CD4-positive, alpha-beta T cell (primary cell): ENCODE measurements at regions not wholly inside any gene's neighbourhood (a gene's known extent, or its start where the extent isn't known, plus 50 kb on each side); places are given as distances from the start of the nearest gene placed in this dataset.

Source experiments
- ATAC-seq: fragments of 200-7000 bp; cut with Tn5 transposase; one replicate; pipeline ENCODE4 v1.10.0; 2022; ENCODE audit warnings: mild to moderate bottlenecking; ENCODE audit not compliant: poor library complexity
- CTCF ChIA-PET: fragments of 350-600 bp; sonication (Branson Sonifier 250); formaldehyde crosslinking; loops from one replicate; lab custom pipeline; 2021; ENCODE audit warnings: antibody characterized with exemption, inconsistent platforms; lab: Charles Lee
- POLR2A ChIA-PET: fragments of 350-600 bp; sonication (Branson Sonifier 250); formaldehyde crosslinking; loops from one replicate; lab custom pipeline; 2021; ENCODE audit warnings: antibody characterized with exemption, inconsistent platforms; lab: Charles Lee
- DNase-seq, 14 experiments: peaks; one replicate each; pipeline ENCODE4 v3.0.0-alpha.2; 2013 to 2020; ENCODE audit warnings: mixed read lengths in 2 of 14
- H3K27ac ChIP-seq, 2 donors: one replicate each; pipeline versions ENCODE4 v1.5.1 to v1.7.0; 2013; ENCODE audit warnings: low read length in 2 of 2, low read depth in 1 of 2, mild to moderate bottlenecking in 1 of 2
- H3K27me3 ChIP-seq, 2 experiments: 1 replicate in 1 of 2; 2 replicates in 1 of 2; pipeline versions ENCODE4 v1.6.1 to v1.7.0; 2013; ENCODE audit warnings: low read length in 2 of 2, control low read depth in 1 of 2, mild to moderate bottlenecking in 1 of 2, moderate library complexity in 1 of 2; ENCODE audit not compliant: insufficient read depth in 2 of 2, control insufficient read depth in 1 of 2
- H3K36me3 ChIP-seq: one replicate; pipeline ENCODE4 v1.6.1; 2013; ENCODE audit warnings: low read length, control low read depth; ENCODE audit not compliant: insufficient read depth
- H3K4me1 ChIP-seq: one replicate; pipeline ENCODE4 v1.6.1; 2013; ENCODE audit warnings: low read length, control low read depth; ENCODE audit not compliant: insufficient read depth
- H3K4me3 ChIP-seq: one replicate; pipeline ENCODE4 v1.5.1; 2013; ENCODE audit warnings: mild to moderate bottlenecking, low read length, moderate library complexity
- H3K9me3 ChIP-seq, 2 experiments: 1 replicate in 1 of 2; 2 replicates in 1 of 2; pipeline versions ENCODE4 v1.6.1 to v1.7.0; 2013; ENCODE audit warnings: low read length in 2 of 2, mild to moderate bottlenecking in 2 of 2, control low read depth in 1 of 2, moderate library complexity in 1 of 2; ENCODE audit not compliant: control insufficient read depth in 1 of 2, insufficient read depth in 1 of 2
- H3K27ac Mint-ChIP-seq: one replicate; pipeline ENCODE4 v1.8.0; 2020; ENCODE audit warnings: mixed read lengths
- H3K27me3 Mint-ChIP-seq: one replicate; pipeline ENCODE4 v1.8.0; 2021; ENCODE audit warnings: mixed read lengths
- H3K36me3 Mint-ChIP-seq: one replicate; pipeline ENCODE4 v1.8.0; 2021; ENCODE audit warnings: low read depth, mixed read lengths
- H3K4me1 Mint-ChIP-seq: one replicate; pipeline ENCODE4 v1.8.0; 2021; ENCODE audit warnings: low read depth, mixed read lengths
- H3K4me3 Mint-ChIP-seq: one replicate; pipeline ENCODE4 v1.8.0; 2020; ENCODE audit warnings: mild to moderate bottlenecking, mixed read lengths
- H3K9me3 Mint-ChIP-seq: one replicate; pipeline ENCODE4 v1.8.0; 2020; ENCODE audit warnings: mixed read lengths
- intact Hi-C, 2 experiments: fragments of 100-400 bp; cut with DNase I in 1 of 2; cut with micrococcal nuclease in 1 of 2; formaldehyde crosslinking; loops; one replicate each; pipeline versions ENCODE4 v1.15.1 to v1.9.0; 2023 to 2025; cut with DNase I, micrococcal nuclease
- TF ChIP-seq, protein P1 (sequence below): fragments of 200-600 bp; IDR thresholded peaks from one replicate; pipeline ENCODE4 v1.8.0; 2022; ENCODE audit warnings: antibody characterized with exemption, mild to moderate bottlenecking

DNA sequence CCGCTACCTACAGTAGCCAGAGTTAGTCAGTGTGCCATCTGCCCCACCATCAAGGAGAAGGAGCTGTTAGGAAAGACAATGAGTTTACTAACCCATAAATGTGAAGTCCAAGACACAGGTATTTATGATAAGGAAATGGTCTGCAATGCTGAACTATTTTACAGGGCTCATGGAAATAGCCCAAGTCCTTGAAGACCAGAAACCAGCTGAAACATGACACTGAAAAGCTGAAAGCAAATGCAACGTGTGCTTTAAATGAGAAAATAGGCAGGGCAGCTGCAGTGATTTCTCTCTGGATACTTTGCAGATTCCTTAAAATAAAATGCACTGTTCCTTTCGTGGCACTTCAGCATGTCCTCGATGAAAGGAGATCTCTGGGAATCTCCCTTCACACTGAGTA, 256.4 kb upstream of the TCF4 start:
- Histone ChIP-seq H3K9me3 (peaks cover 0 to 16% of the 10 kb centered on the region in 2 experiments), H3K4me3 (no peak overlapping the region), H3K4me1 (no peaks in the 10 kb centered on the region), H3K27me3 (no peaks in the 10 kb centered on the region), H3K27ac (no peak overlapping the region), H3K36me3 (no peaks in the 10 kb centered on the region)
- POLR2A ChIA-PET: no interaction called here
- no peaks in the 10 kb centered on the region for H3K27me3 Mint-ChIP-seq
- TF ChIP-seq, protein P1, sequence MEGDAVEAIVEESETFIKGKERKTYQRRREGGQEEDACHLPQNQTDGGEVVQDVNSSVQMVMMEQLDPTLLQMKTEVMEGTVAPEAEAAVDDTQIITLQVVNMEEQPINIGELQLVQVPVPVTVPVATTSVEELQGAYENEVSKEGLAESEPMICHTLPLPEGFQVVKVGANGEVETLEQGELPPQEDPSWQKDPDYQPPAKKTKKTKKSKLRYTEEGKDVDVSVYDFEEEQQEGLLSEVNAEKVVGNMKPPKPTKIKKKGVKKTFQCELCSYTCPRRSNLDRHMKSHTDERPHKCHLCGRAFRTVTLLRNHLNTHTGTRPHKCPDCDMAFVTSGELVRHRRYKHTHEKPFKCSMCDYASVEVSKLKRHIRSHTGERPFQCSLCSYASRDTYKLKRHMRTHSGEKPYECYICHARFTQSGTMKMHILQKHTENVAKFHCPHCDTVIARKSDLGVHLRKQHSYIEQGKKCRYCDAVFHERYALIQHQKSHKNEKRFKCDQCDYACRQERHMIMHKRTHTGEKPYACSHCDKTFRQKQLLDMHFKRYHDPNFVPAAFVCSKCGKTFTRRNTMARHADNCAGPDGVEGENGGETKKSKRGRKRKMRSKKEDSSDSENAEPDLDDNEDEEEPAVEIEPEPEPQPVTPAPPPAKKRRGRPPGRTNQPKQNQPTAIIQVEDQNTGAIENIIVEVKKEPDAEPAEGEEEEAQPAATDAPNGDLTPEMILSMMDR: no peak
- H3K27ac Mint-ChIP-seq: no peak overlapping the region
- no peaks in the 10 kb centered on the region for H3K36me3 Mint-ChIP-seq
- no peak for ATAC-seq
- H3K9me3 Mint-ChIP-seq: peaks cover 4% of the 10 kb centered on the region
- intact Hi-C loops: no loop called here
- CTCF ChIA-PET: no interaction called here
- DNase-seq: no peak
- no peak overlapping the region for H3K4me3 Mint-ChIP-seq
- no peaks in the 10 kb centered on the region for H3K4me1 Mint-ChIP-seq

DNA sequence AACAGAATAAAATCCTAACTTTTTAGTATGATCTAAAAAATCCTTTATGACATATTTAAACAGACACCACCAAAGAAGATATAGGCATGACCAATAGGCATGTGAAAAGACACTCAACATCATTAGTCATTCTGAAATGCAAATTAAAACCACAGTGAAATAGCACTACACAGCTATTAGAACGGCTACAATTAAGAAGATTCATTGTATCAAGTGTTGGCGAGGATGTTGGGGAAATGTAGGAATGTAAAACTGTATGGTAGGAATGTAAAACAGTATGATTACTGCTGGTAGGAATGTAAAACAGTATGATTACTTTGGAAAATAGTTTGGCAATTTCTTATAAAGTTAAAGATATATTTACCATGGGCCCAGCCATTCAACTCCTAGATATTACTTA, 253.3 kb upstream of the TCF4 start:
- no peak overlapping the region for H3K4me3 Mint-ChIP-seq
- ChIA-PET POLR2A (no interaction called here), CTCF (no interaction called here)
- H3K4me3 ChIP-seq: no peak overlapping the region
- no peaks in the 10 kb centered on the region for H3K4me1 Mint-ChIP-seq
- no peaks in the 10 kb centered on the region for H3K36me3 ChIP-seq
- H3K27me3 Mint-ChIP-seq: no peaks in the 10 kb centered on the region
- H3K9me3 Mint-ChIP-seq: peaks cover 7% of the 10 kb centered on the region
- H3K27ac ChIP-seq: no peak overlapping the region
- H3K27me3 ChIP-seq: no peaks in the 10 kb centered on the region
- no peaks in the 10 kb centered on the region for H3K4me1 ChIP-seq
- TF ChIP-seq, protein P1: no peak
- no peak for ATAC-seq
- peaks cover 0 to 22% of the 10 kb centered on the region in 2 experiments for H3K9me3 ChIP-seq
- intact Hi-C loops: no loop called here
- no peaks in the 10 kb centered on the region for H3K36me3 Mint-ChIP-seq
- DNase-seq: no peak
- no peak overlapping the region for H3K27ac Mint-ChIP-seq

DNA sequence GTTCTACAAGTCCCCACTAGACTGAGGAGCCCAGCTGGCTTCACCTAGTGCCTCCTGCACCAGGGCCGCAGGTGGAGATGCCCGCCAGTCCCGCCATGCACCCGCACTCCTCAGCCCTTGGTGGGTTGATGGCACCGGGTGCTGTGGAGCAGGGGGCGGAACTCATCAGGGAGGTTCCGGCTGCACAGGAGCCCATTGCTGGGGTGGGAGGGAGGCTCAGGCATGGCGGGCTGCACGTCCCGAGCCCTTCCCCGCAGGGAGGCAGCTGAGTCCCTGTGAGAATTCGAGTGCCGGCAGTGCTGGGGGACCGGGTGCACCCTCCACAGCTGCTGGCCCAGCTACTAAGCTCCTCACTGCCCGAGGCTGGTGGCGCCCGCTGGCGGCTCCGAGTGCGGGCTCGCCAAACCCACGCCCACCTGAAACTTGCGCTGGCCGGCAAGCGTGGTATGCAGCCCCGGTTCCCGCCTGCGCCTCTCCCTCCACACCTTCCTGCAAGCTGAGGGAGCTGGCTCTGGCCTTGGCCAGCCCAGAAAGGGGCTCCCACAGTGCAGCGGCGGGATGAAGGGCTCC, 252.7 kb upstream of the TCF4 start:
- Mint-ChIP-seq H3K9me3 (peaks cover 7% of the 10 kb centered on the region), H3K36me3 (no peaks in the 10 kb centered on the region), H3K4me3 (no peak overlapping the region), H3K27ac (no peak overlapping the region), H3K27me3 (no peaks in the 10 kb centered on the region), H3K4me1 (no peaks in the 10 kb centered on the region)
- no peak for ATAC-seq
- intact Hi-C loops: no loop called here
- Histone ChIP-seq H3K36me3 (no peaks in the 10 kb centered on the region), H3K4me1 (no peaks in the 10 kb centered on the region), H3K27ac (no peak overlapping the region), H3K4me3 (no peak overlapping the region), H3K27me3 (no peaks in the 10 kb centered on the region), H3K9me3 (peaks cover 0 to 22% of the 10 kb centered on the region in 2 experiments)
- no peak for DNase-seq
- POLR2A ChIA-PET: no interaction called here
- CTCF ChIA-PET: no interaction called here
- TF ChIP-seq, protein P1: no peak
